ENCODE measurements at regions not wholly inside any gene's neighbourhood (a gene's known extent, or its start where the extent isn't known, plus 50 kb on each side); places are given as distances from the start of the nearest gene placed in this dataset.

GRCh38 chr18:10081492-10081891 lies 167.7 kb downstream of the VAPA start:
- TF ChIP-seq CTCF (IDR thresholded peaks at IDR 0.05) (no peak), POLR2A (IDR thresholded peaks at IDR 0.05) (no peak)
